IgD-negative memory B cell (primary cell): ENCODE measurements at regions not wholly inside any gene's neighbourhood (a gene's known extent, or its start where the extent isn't known, plus 50 kb on each side); places are given as distances from the start of the nearest gene placed in this dataset.
"Not testable (repeated sequence)": the region's sequence is repeated elsewhere in the genome, so short reads cannot be mapped to it uniquely, and the experiment has no call there.

ENCODE experiments used
- H3K27ac Mint-ChIP-seq, 3 donors: one replicate each; pipeline ENCODE4 v1.8.0; 2020 to 2022; ENCODE audit warnings: mild to moderate bottlenecking in 3 of 3, mixed read lengths in 3 of 3, moderate library complexity in 1 of 3
- H3K27me3 Mint-ChIP-seq: one replicate; pipeline ENCODE4 v1.8.0; 2021; ENCODE audit warnings: mixed read lengths
- H3K36me3 Mint-ChIP-seq: one replicate; pipeline ENCODE4 v1.8.0; 2020; ENCODE audit warnings: mild to moderate bottlenecking, mixed read lengths
- H3K4me1 Mint-ChIP-seq, 3 donors: one replicate each; pipeline ENCODE4 v1.8.0; 2020 to 2022; ENCODE audit warnings: mixed read lengths in 3 of 3, mild to moderate bottlenecking in 1 of 3
- H3K4me3 Mint-ChIP-seq, 4 donors: one replicate each; pipeline ENCODE4 v1.8.0; 2020 to 2022; ENCODE audit warnings: mild to moderate bottlenecking in 4 of 4, mixed read lengths in 4 of 4, moderate library complexity in 3 of 4
- H3K9me3 Mint-ChIP-seq, 3 donors: one replicate each; pipeline ENCODE4 v1.8.0; 2020 to 2021; ENCODE audit warnings: mixed read lengths in 3 of 3, mild to moderate bottlenecking in 1 of 3

DNA sequence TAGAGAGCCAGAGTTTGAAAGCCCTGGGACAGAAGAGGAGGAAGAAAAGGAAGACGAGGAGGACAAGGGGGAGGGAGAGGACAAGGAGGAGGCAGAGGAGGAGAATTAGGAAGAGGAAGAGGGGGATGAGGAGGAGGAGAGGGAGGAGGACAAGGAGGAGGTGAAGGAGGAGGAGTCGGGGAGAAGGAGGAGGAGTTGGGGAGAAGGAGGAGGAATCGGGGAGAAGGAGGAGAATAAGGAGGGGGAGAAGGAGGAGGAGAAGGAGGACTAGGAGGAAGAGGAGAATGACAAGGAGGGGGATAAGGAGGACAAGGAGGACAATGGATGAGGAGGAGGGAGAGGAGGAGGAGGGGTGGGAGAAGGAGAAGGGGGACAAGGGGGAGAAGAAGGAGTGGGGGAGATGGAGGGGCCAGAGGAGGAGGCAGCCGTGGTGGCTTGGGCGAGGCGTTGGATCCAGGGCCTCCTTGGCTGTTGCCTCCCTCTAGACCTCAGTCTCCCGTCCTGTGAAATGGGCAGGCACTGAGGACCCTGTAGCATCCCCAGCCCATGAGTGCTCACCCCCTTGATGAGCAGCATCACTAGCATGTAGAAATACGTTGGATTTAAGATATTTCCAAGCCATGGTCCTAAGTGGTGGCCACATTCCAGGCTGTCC is 179.6 kb downstream of the LMLN start:
- not testable (repeated sequence) for H3K9me3 Mint-ChIP-seq, H3K36me3 Mint-ChIP-seq, H3K4me1 Mint-ChIP-seq, H3K27ac Mint-ChIP-seq, H3K27me3 Mint-ChIP-seq, H3K4me3 Mint-ChIP-seq

DNA sequence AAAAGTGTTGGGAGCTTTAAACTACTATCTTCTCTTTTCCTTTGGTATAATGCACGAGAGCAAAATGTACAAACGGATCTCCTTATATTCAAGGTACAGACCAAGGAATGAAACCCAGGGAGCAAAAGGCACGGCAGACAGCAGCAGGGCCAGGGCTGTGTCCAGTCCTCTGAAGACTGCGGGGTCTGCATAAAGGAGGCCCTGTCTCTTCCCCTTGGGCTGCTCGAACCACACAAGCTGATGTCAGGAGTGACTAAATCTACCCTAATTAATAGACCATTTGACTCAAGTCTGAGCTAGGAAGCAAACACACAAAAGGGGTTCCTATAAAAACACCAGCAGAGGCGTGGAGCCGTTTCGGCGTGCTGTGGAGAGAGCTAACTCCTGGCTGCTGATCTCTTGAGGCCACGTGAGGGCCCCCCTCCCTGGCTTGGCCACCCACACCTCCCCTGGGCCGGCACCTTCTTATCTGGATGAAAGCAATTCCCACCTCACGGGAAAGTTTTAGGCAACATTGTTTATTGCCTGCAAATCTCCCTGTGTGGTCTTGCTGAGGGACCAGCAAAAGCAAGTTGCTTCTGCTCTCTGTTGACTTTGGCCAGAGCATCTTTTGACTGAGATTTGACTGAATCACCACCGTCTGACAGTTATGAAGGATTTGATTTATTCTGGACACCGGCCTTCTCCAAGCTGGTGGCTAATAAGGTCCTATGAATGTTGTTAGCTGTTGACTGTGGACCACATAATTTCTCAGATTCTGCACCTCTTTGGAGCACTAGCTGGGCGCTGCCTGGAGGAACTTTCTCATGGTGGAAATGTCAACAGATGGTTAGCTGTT is 183.5 kb downstream of the LMLN start:
- not testable (repeated sequence) for H3K27me3 Mint-ChIP-seq, H3K4me1 Mint-ChIP-seq, H3K4me3 Mint-ChIP-seq, H3K36me3 Mint-ChIP-seq, H3K27ac Mint-ChIP-seq, H3K9me3 Mint-ChIP-seq

- not testable (repeated sequence) for H3K4me1 Mint-ChIP-seq, H3K27me3 Mint-ChIP-seq, H3K9me3 Mint-ChIP-seq, H3K36me3 Mint-ChIP-seq, H3K27ac Mint-ChIP-seq
- H3K4me3 Mint-ChIP-seq = peak overlapping the region in 1 of 4 donors; percentile 30
Observed at GRCh38 chr3:198145231-198145784, 185.3 kb downstream of the LMLN start.

GRCh38 chr3:198146070-198146469 is 186.1 kb downstream of the LMLN start:
- not testable (repeated sequence) for H3K27ac Mint-ChIP-seq, H3K36me3 Mint-ChIP-seq, H3K27me3 Mint-ChIP-seq, H3K4me1 Mint-ChIP-seq, H3K4me3 Mint-ChIP-seq, H3K9me3 Mint-ChIP-seq

- H3K27me3 Mint-ChIP-seq = not testable (repeated sequence)
Observed at GRCh38 chr3:198146559-198147164, 186.6 kb downstream of the LMLN start.

DNA sequence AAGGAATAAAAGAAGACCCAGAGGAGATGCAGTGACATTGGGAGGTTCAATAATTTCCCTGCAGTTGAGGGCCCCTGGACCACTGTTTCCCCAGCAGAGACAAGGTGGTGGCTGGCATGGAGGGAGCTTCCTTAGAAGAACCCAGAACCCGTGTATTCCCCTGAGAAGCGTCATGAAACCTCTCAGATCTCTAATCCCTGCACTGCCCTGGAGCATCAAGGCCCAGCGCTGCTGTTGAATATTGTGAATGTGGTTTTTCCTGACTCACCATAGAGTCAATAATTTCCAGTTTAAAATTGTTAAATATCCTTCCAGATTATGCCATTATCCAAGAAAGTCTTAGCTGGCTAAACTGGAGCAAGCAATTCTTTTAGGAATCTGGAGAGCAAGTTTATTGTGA is 187.2 kb downstream of the LMLN start:
- H3K27me3 Mint-ChIP-seq = not testable (repeated sequence)

More at GRCh38 chr3:198146559-198147164, 186.6 kb downstream of the LMLN start:
- H3K9me3 Mint-ChIP-seq, H3K36me3 Mint-ChIP-seq, H3K27ac Mint-ChIP-seq, H3K4me1 Mint-ChIP-seq, H3K4me3 Mint-ChIP-seq: not testable (repeated sequence)

DNA sequence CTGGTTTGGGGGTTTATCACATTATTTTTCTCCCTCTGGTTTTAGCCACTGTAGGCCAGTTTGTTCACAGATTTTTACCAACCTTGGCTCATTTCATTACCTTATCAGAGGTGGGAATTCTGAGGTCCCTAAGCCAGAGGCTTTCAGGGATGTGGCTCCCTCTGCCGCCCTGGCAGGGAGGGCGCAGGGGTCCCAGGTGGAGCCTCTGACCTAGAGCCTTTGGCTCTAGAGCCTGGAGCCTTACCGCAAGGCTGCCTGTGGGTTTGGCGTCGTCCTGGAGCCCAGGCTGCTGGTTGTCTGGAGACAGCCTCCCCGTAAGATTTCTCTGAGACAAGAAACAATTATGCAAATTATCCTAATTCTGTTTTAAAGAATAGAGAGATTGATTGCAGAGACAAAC is 188.0 kb downstream of the LMLN start:
- H3K27me3 Mint-ChIP-seq, H3K4me3 Mint-ChIP-seq, H3K9me3 Mint-ChIP-seq, H3K36me3 Mint-ChIP-seq, H3K4me1 Mint-ChIP-seq, H3K27ac Mint-ChIP-seq: not testable (repeated sequence)

More for the DNA sequence above, 187.2 kb downstream of the LMLN start:
- H3K9me3 Mint-ChIP-seq, H3K4me3 Mint-ChIP-seq, H3K27ac Mint-ChIP-seq, H3K4me1 Mint-ChIP-seq, H3K36me3 Mint-ChIP-seq: not testable (repeated sequence)

- not testable (repeated sequence) for H3K4me1 Mint-ChIP-seq, H3K36me3 Mint-ChIP-seq, H3K4me3 Mint-ChIP-seq, H3K27me3 Mint-ChIP-seq, H3K27ac Mint-ChIP-seq, H3K9me3 Mint-ChIP-seq
Observed at GRCh38 chr3:198149904-198150303, 189.9 kb downstream of the LMLN start.

DNA sequence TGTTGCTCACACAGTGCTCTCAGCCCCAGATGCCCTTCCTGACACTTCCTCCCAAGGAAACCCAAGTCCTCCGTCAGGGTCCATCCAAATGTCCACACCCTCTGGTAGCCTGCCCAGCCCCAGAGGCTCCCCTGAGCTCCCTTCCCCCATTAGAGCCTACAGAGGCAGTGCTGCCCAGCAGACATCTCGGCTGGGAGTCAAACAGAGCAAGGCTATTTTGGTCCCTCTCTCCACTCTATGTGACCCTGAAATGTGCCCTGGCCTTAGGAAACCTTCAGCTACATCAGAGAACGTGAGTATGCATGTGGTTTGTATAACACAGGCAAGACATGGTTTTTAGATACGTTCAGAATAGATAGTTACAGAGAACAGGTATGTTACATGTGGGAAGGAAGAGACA is 191.8 kb downstream of the LMLN start:
- not testable (repeated sequence) for H3K4me1 Mint-ChIP-seq, H3K36me3 Mint-ChIP-seq, H3K27ac Mint-ChIP-seq, H3K9me3 Mint-ChIP-seq, H3K4me3 Mint-ChIP-seq, H3K27me3 Mint-ChIP-seq

GRCh38 chr3:198155771-198156170 is 195.8 kb downstream of the LMLN start:
- not testable (repeated sequence) for H3K36me3 Mint-ChIP-seq, H3K9me3 Mint-ChIP-seq, H3K4me1 Mint-ChIP-seq, H3K4me3 Mint-ChIP-seq, H3K27me3 Mint-ChIP-seq, H3K27ac Mint-ChIP-seq

DNA sequence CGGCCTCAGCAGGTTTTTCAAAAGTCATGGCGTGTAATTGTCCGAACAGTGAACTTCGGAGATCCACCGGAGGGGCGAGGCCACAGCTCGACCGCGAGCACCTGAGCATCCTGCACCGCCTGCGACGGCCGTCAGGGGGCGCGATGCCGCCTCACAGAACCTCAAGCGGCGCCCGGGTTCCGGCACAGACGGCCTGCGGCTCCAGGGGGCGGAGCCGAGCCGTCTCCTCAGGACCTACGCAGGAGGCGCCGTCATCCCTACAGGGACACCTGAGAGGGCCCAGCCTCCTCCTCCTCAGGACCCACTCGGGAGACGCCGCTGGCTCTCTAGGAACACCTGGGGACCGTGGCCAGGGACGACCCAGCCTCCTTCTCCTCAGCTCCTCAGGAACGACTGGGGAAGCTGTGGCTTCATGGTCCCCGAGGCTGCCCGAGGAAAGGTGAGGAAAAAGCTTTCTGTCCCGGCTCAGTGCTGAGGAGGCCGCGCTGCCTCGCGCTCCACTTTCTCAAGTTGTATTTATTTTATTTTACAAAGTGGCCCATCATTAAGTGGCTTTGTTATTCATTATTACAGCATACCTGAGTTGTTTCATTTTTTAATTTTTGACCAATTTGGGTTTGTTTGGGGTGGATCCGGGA is 197.3 kb downstream of the LMLN start:
- H3K27me3 Mint-ChIP-seq = not testable (repeated sequence)

DNA sequence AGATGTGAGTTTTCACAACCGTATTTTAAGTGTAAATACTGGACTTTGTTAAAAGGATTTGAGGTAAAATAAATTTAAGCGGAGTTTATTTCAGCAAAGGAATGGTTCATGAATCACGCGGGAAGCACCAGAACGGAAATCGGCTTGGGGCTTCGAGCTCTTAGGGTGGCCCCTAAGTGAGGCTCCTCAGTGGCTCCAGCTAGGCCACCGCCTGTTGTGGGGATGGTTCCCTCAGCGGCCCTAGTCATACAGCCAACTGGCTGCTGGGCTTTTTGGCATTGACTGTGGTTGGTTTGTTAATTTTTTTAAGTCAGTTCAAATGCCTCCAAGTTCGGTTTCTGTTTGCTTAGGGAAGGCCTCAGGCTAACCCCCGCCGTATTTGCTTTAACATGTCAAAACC is 198.0 kb downstream of the LMLN start:
- not testable (repeated sequence) for H3K4me1 Mint-ChIP-seq, H3K9me3 Mint-ChIP-seq, H3K27me3 Mint-ChIP-seq, H3K27ac Mint-ChIP-seq, H3K36me3 Mint-ChIP-seq, H3K4me3 Mint-ChIP-seq

More for the DNA sequence above, 197.3 kb downstream of the LMLN start:
- H3K36me3 Mint-ChIP-seq, H3K9me3 Mint-ChIP-seq, H3K27ac Mint-ChIP-seq, H3K4me1 Mint-ChIP-seq, H3K4me3 Mint-ChIP-seq: not testable (repeated sequence)

DNA sequence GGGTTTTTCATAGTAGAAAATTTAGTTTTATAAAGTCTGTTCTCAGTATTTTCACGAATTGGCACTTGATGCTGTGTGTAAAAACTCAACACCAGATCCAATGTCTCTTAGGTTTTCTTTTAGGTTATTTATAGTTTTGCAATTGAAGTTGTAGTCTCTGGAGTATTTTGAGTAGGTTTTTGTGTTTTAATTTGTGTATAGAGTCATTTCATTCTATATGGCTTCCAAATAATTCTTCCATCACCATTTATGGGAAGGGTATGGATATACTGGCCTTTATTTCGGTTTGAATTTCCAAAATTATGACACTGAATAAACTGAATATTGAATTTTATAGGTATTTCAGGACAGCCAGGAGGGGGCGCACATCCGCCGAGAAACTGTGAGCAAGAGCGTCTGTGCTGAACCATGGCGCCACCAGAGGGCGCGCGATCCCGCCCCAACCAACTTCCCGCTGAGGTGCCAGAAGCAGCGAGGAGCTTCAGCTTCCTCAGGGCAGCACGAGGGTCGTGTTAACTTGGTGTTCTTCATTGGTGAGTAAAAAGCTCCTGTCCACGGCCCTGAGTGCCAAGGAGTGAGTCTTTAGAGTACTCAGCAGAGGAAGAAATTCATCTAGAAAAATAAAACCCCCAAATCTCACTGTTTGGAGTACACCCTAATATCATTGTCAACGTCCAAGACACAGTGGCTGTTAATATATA is 207.5 kb downstream of the LMLN start:
- H3K27ac Mint-ChIP-seq, H3K36me3 Mint-ChIP-seq, H3K4me3 Mint-ChIP-seq, H3K27me3 Mint-ChIP-seq, H3K9me3 Mint-ChIP-seq, H3K4me1 Mint-ChIP-seq: not testable (repeated sequence)

DNA sequence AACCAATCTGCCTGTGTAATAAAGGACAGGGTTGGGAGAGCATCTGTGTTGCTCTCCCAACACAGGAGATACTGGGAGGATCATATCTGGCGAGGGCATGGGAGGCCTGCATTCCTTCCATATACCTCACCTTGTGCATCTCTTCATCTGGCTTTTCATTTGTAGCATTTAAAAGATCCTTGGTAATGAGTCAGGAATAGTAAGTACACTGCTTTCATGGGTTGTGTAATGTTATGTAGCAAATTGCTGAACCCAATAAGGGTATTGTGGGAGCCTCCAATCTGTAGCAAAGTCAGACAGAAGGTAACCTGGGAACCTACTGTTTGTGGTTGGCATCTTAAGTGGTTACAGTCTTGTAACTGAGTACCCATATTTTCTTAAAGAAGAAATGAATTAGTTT is 210.8 kb downstream of the LMLN start:
- not testable (repeated sequence) for H3K27me3 Mint-ChIP-seq, H3K9me3 Mint-ChIP-seq, H3K27ac Mint-ChIP-seq, H3K36me3 Mint-ChIP-seq, H3K4me3 Mint-ChIP-seq, H3K4me1 Mint-ChIP-seq

GRCh38 chr3:198173080-198173479 is 213.1 kb downstream of the LMLN start:
- H3K4me3 Mint-ChIP-seq, H3K4me1 Mint-ChIP-seq, H3K36me3 Mint-ChIP-seq, H3K27me3 Mint-ChIP-seq, H3K9me3 Mint-ChIP-seq, H3K27ac Mint-ChIP-seq: not testable (repeated sequence)
